ENCODE measurements at regions not wholly inside any gene's neighbourhood (a gene's known extent, or its start where the extent isn't known, plus 50 kb on each side); places are given as distances from the start of the nearest gene placed in this dataset.
A peak's percentile ranks its signal among the peaks of the same experiment; 100 is the strongest.

GRCh38 chr13:78845656-78846365 lies 186.9 kb upstream of the OBI1 start:
- DNase-seq: no peak

DNA sequence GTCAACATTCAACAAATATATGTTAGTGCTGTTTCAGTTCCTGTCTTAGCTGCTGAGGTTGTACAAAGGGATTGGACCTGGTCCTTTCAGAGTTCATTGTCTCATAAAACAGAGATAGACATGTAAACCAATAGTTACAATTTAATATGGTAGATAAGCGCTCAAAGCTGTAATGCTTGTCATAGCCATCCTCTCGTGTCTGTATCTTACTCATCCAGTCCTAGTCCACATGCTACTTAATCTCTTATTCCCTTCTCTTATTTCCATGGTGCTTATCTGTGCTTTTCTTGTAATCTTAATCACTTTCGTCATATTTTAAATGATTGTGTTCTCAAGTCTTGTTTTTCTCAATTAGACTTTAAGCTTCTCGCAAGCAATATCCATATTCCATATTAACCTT lies 185.2 kb upstream of the OBI1 start:
- no peak for DNase-seq

DNA sequence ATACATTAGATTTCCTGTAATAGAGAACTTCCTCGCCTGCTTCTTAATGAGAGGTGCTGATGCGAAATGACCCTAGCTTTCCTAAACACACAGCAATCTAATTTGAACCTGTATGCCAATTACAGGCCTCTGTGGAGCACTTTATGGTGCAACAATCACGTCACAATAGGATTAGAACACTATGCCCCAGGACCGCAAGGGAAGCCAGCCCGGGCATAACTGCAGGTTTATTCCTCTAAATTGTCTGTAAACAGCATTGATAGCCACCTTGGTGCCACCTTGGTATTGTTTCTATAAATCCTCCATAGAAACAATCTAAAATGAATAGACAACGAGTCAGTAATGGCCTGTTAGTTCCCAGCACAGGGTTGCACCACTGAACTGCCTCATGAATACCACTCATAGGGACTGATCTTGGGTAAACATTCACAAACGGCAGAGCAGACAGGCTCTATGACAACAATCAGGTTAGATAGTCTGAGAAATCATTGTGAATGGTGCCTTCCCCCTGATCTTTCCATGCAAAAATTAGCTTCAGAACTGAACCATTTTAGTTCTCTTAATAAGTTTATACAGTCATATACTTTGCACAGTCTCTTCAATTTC lies 182.5 kb upstream of the OBI1 start:
- no peak for DNase-seq

- no peak for DNase-seq
These were observed 177.4 kb upstream of the OBI1 start for GRCh38 chr13:78836238-78836784.

GRCh38 chr13:78832461-78832860 lies 173.5 kb upstream of the OBI1 start:
- DNase-seq: no peak

GRCh38 chr13:78830508-78830907 lies 171.6 kb upstream of the OBI1 start:
- DNase-seq: no peak

- DNase-seq: no peak
These were observed 170.9 kb upstream of the OBI1 start for GRCh38 chr13:78829821-78830220.

- no peak for DNase-seq
These were observed 168.5 kb upstream of the OBI1 start for GRCh38 chr13:78827471-78827870.

DNA sequence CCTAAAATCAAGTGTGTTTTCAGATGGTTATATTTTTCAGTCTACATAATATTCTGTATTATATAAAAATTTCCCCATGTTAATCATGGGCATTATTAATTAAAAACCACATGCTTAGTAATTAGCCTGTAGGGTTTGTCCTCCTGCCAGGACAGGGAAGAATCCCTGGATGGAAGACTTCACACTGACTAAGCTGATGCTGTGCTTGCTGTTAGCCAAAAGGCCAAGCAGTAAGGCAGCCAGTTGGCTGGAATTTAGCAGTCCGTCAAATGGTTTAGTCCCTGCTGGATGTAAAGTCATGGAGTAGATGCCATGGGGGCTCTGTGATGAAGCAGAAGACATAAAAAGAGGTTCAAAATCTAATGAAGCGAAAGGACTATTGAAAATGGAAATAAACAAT lies 168.0 kb upstream of the OBI1 start:
- no peak for DNase-seq

- no peak for DNase-seq
These were observed 167.4 kb upstream of the OBI1 start for GRCh38 chr13:78826312-78826711.

DNA sequence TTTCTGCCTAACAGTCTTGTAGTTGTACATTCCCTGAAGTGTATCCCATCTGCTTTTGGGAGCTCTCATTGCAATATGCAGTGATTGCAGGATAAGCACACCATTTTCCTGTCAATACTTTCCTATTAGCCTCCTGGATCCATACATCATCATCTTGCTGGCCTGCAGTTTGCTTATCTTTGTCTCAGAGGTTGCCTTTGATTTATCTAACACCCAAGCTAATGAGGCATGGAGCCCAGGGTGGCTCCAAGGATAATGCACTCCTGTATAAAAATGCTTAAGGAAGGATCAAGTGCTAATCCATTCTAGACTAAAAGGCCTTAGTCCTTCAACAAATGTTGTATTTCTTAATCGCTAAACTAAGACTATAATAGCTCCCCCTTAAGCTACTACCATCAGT lies 161.6 kb upstream of the OBI1 start:
- no peak for DNase-seq

DNA sequence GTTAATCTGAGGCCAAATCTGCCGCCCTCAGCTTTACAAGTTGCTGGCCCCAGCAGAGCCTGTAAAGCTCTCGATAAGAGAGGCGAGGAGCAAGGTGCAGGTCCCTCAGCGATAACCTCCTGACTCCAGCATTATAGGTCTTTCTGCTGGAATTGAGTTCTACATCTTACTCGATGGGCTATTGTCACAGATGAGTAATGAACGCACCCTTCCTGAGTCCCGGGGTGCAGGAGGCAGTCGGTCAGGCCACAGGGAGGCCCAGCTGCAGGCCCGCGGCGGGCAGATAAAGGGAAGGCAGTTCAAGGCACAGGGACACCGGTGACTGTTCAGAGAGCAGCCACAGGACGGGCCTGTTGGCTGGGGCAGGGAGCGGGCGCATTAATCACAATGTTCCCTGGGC lies 157.6 kb upstream of the OBI1 start:
- DNase-seq: no peak

- DNase-seq: no peak
These were observed 157.2 kb upstream of the OBI1 start for GRCh38 chr13:78816154-78816553.

DNA sequence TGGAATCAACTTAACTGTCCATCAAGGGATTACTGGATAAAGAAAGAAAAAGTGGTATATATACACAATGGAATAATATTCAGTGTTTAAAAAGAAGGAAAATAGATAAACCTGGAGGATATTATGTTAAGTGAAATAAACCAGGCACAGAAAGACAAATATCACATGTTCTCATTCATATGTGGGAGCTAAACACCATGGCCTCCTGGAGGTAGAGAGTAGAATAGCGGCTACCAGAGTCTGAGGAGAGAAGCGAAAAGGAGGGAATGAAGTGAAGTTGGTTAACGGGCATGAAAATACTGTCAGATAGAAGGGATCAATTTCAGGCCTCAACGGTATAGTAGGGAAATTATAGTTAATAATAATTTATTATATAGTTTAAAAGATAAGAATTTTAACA lies 147.5 kb upstream of the OBI1 start:
- peak; percentile 3 for DNase-seq

DNA sequence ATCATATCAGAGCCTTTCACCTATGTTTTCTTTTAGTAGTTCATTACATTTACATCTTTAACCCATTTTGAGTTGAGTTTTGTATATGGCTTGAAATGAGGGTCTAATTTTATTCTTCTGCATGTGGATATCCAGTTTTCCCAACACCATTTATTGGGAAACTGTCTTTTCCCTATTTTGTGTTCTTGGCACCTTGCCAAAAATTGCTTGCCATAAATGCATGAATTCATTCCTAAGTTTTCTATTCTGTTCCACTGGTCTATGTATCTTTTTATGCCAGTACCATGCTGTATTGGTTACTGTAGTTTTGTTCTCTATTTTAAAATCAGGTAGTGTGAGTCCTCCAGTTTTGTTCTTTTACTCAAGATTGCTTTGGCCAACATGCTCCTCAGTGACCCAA lies 144.0 kb upstream of the OBI1 start:
- DNase-seq: no peak

GRCh38 chr13:78787190-78787589 lies 128.2 kb upstream of the OBI1 start:
- DNase-seq: no peak

GRCh38 chr13:78786459-78786858 lies 127.5 kb upstream of the OBI1 start:
- no peak for DNase-seq

- DNase-seq: no peak
These were observed 126.8 kb upstream of the OBI1 start for GRCh38 chr13:78785764-78786163.

- DNase-seq: no peak
These were observed 125.2 kb upstream of the OBI1 start for GRCh38 chr13:78784014-78784750.

DNA sequence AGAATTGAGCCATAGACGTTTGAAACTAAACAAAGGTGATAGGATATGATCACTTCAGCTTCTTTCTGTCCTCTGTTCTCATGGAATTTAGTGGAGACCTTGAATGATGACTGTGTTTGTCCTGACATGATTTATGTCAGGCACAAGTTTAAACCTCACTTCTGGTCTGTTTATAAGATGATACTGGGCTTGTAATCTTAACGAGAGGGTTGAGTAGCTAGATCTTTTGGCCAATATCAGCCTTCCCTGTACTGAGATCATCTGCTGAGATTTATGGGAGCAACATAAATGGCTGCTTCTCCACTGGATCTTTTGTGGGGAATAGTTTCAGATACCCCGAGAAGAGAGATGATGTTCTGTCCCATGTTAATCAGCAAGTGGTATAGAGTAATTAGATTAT lies 121.8 kb upstream of the OBI1 start:
- no peak for DNase-seq

GRCh38 chr13:78779608-78780007 lies 120.7 kb upstream of the OBI1 start:
- DNase-seq: no peak

DNA sequence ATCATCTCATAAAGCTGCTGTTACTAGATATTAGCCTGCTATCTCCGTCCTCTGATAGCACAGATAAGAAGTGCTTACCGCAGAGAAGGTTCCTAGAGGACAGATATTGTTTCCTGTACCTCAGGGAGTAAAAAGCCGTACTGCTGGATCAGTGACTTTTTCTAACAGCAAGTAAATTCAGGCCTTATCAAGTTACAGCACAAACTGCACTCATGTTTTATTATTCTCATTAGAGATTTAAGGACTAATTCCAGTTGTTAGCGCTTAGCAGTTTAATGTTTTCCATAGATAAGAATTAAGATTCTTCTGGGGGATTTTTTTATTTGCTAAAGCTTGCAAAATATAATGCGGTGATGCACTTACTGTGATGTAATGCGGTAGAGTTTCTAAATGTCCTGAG lies 119.0 kb upstream of the OBI1 start:
- DNase-seq: no peak

DNA sequence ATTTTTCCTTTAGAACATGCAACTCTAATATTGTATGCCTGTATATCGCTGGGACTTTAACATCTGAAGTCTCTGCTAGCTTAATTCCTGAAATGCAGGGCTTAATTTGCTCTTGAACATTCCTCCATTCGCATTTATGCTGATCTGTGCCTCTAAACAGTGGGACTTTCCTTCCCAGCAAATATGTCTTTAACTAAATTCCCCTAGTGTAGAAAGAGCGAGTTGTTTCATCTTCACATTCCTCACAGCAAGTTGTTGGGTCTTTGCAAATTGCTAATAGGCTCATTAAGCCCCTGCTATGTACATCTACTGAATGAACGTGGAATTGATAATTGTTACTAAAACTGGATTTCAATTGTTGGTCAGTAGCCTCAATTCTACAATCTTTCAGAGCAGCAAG lies 118.4 kb upstream of the OBI1 start:
- DNase-seq: no peak

DNA sequence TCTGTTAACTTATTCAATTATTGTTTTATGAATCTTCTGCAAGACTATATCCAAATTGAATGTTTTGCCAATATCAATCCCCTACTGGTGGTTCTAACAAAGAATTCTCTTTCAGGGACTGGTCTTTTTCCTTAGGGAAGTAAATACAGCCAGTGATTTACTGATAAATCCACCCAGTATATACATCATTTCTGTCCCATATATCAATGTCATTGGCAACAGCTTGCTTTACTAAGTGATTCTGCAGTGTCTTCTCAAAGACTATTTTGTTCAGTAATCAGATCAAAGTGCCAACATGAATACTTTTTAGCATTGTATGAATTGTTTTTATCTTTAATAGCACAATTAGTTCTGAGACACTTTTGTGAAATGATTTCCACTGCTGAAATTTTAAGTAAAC lies 114.0 kb upstream of the OBI1 start:
- DNase-seq: no peak

Measured in activated CD4-positive, alpha-beta T cell treated with anti-CD3 and anti-CD28 coated beads, Interleukin-10, Interleukin-2, amounts not matched to agents 100 ng/mL and 50 ng/mL, durations not matched to agents 16 hours and 8 hours (primary cell).